ENCODE measurements at regions not wholly inside any gene's neighbourhood (a gene's known extent, or its start where the extent isn't known, plus 50 kb on each side); places are given as distances from the start of the nearest gene placed in this dataset.

GRCh38 chr5:27706832-27707231, 668.4 kb upstream of the CDH9 start:
- TF ChIP-seq CTCF (IDR thresholded peaks at IDR 0.05) (no peak), POLR2A (IDR thresholded peaks at IDR 0.05) (no peak)

Data from body of pancreas (tissue), 4 donors.